Naive thymus-derived CD4-positive, alpha-beta T cell (primary cell): ENCODE measurements at regions not wholly inside any gene's neighbourhood (a gene's known extent, or its start where the extent isn't known, plus 50 kb on each side); places are given as distances from the start of the nearest gene placed in this dataset.

Source experiments
- ATAC-seq: fragments of 150-1000 bp; cut with Tn5 transposase; 2 replicates; pipeline ENCODE4 v1.10.0; 2021; ENCODE audit warnings: mild to moderate bottlenecking, moderate library complexity
- CTCF ChIA-PET: fragments of 350-600 bp; sonication (Branson Sonifier 250); formaldehyde crosslinking; loops from one replicate; lab custom pipeline; 2021; ENCODE audit warnings: antibody characterized with exemption; lab: Charles Lee
- POLR2A ChIA-PET: fragments of 350-600 bp; sonication (Branson Sonifier 250); formaldehyde crosslinking; loops from one replicate; lab custom pipeline; 2021; ENCODE audit warnings: antibody characterized with exemption, inconsistent platforms; lab: Charles Lee
- DNase-seq, 9 donors: peaks; one replicate each; pipeline versions ENCODE4 v3.0.0 to v3.0.0-alpha.2; 2020 to 2022; ENCODE audit warnings: mixed read lengths in 1 of 9
- H3K27ac ChIP-seq: one replicate; pipeline ENCODE4 v1.7.0; 2013; ENCODE audit warnings: mild to moderate bottlenecking, low read depth, low read length, moderate library complexity
- H3K27me3 ChIP-seq, 2 donors: one replicate each; pipeline ENCODE4 v1.7.0; 2013; ENCODE audit warnings: low read length in 2 of 2, mild to moderate bottlenecking in 2 of 2, moderate library complexity in 2 of 2; ENCODE audit not compliant: control insufficient read depth in 2 of 2, insufficient read depth in 2 of 2
- H3K36me3 ChIP-seq, 3 experiments: 1 replicate in 2 of 3; 2 replicates in 1 of 3; pipeline ENCODE4 v1.7.0; 2013; ENCODE audit warnings: low read length in 3 of 3, mild to moderate bottlenecking in 3 of 3, moderate library complexity in 1 of 3; ENCODE audit not compliant: insufficient read depth in 3 of 3, control insufficient read depth in 2 of 3
- H3K4me1 ChIP-seq, 2 donors: one replicate each; pipeline ENCODE4 v1.7.0; 2013; ENCODE audit warnings: low read length in 2 of 2, mild to moderate bottlenecking in 2 of 2, moderate library complexity in 1 of 2; ENCODE audit not compliant: control insufficient read depth in 2 of 2, insufficient read depth in 2 of 2
- H3K4me3 ChIP-seq: 2 replicates; pipeline ENCODE4 v1.7.0; 2013; ENCODE audit warnings: mild to moderate bottlenecking, low read length
- H3K9me3 ChIP-seq, 3 experiments: 1 replicate in 2 of 3; 2 replicates in 1 of 3; pipeline ENCODE4 v1.7.0; 2013; ENCODE audit warnings: low read length in 3 of 3; ENCODE audit not compliant: control insufficient read depth in 2 of 3
- H3K27ac Mint-ChIP-seq, 9 donors: one replicate each; pipeline ENCODE4 v1.8.0; 2020 to 2022; ENCODE audit warnings: mixed read lengths in 9 of 9, mild to moderate bottlenecking in 8 of 9, moderate library complexity in 5 of 9, inconsistent platforms in 2 of 9
- H3K27me3 Mint-ChIP-seq, 5 donors: one replicate each; pipeline ENCODE4 v1.8.0; 2021 to 2022; ENCODE audit warnings: mixed read lengths in 5 of 5, mild to moderate bottlenecking in 1 of 5
- H3K36me3 Mint-ChIP-seq, 5 donors: one replicate each; pipeline ENCODE4 v1.8.0; 2020 to 2022; ENCODE audit warnings: mixed read lengths in 5 of 5, mild to moderate bottlenecking in 3 of 5, inconsistent platforms in 1 of 5
- H3K4me1 Mint-ChIP-seq, 7 donors: one replicate each; pipeline ENCODE4 v1.8.0; 2020 to 2022; ENCODE audit warnings: mixed read lengths in 7 of 7, mild to moderate bottlenecking in 3 of 7, inconsistent platforms in 1 of 7
- H3K4me3 Mint-ChIP-seq, 10 donors: one replicate each; pipeline ENCODE4 v1.8.0; 2020 to 2022; ENCODE audit warnings: mild to moderate bottlenecking in 10 of 10, mixed read lengths in 10 of 10, moderate library complexity in 6 of 10, inconsistent platforms in 2 of 10
- H3K9me3 Mint-ChIP-seq, 11 donors: one replicate each; pipeline ENCODE4 v1.8.0; 2020 to 2022; ENCODE audit warnings: mixed read lengths in 11 of 11, mild to moderate bottlenecking in 4 of 11, inconsistent platforms in 1 of 11, moderate library complexity in 1 of 11
- intact Hi-C, 2 donors: fragments of 100-400 bp; cut with micrococcal nuclease; formaldehyde crosslinking; loops; one replicate each; pipeline ENCODE4 v1.15.1; 2023

- ATAC-seq, result no peak
- intact Hi-C loops, result loop anchor here (5.0 kb wide), 3 partner anchors 519 to 1814 kb away; no protein-coding TSS in a partner anchor
- no peak for DNase-seq
- Histone ChIP-seq H3K4me3 (no peak overlapping the region), H3K36me3 (no peaks in the 10 kb centered on the region), H3K27me3 (no peaks in the 10 kb centered on the region), H3K9me3 (no peaks in the 10 kb centered on the region), H3K27ac (no peak overlapping the region), H3K4me1 (no peaks in the 10 kb centered on the region)
- Mint-ChIP-seq H3K4me3 (no peak overlapping the region), H3K9me3 (no peaks in the 10 kb centered on the region), H3K36me3 (no peaks in the 10 kb centered on the region), H3K4me1 (no peaks in the 10 kb centered on the region), H3K27ac (no peak overlapping the region), H3K27me3 (no peaks in the 10 kb centered on the region)
- ChIA-PET POLR2A (no interaction called here), CTCF (no interaction called here)
Measured at GRCh38 chr1:96238426-96238825, 483.2 kb upstream of the PTBP2 start.

- no peaks in the 10 kb centered on the region for H3K27me3 Mint-ChIP-seq
- no peak for DNase-seq
- peaks cover 0 to 1% (median 0%) of the 10 kb centered on the region in 11 donors for H3K9me3 Mint-ChIP-seq
- H3K4me3 Mint-ChIP-seq, result no peak overlapping the region
- no peak overlapping the region for H3K27ac Mint-ChIP-seq
- Histone ChIP-seq H3K27ac (no peak overlapping the region), H3K4me1 (no peaks in the 10 kb centered on the region), H3K9me3 (no peaks in the 10 kb centered on the region), H3K4me3 (no peak overlapping the region), H3K27me3 (no peaks in the 10 kb centered on the region), H3K36me3 (no peaks in the 10 kb centered on the region)
- H3K4me1 Mint-ChIP-seq, result no peaks in the 10 kb centered on the region
- H3K36me3 Mint-ChIP-seq, result no peaks in the 10 kb centered on the region
- ChIA-PET POLR2A (no interaction called here), CTCF (no interaction called here)
- intact Hi-C loops, result no loop called here
- ATAC-seq, result no peak
Measured at GRCh38 chr1:96240438-96240837, 481.1 kb upstream of the PTBP2 start.

- ATAC-seq, result no peak
- no peaks in the 10 kb centered on the region for H3K36me3 Mint-ChIP-seq
- no peak overlapping the region for H3K27ac Mint-ChIP-seq
- no peaks in the 10 kb centered on the region for H3K4me1 ChIP-seq
- no peak overlapping the region for H3K4me3 Mint-ChIP-seq
- no peak for DNase-seq
- intact Hi-C loops, result no loop called here
- no peaks in the 10 kb centered on the region for H3K27me3 Mint-ChIP-seq
- no peak overlapping the region for H3K27ac ChIP-seq
- POLR2A ChIA-PET, result no interaction called here
- peaks cover 0 to 2% (median 0%) of the 10 kb centered on the region in 7 donors for H3K4me1 Mint-ChIP-seq
- H3K9me3 Mint-ChIP-seq, result peaks cover 0 to 10% (median 4%) of the 10 kb centered on the region in 11 donors
- H3K9me3 ChIP-seq, result no peaks in the 10 kb centered on the region
- H3K36me3 ChIP-seq, result no peaks in the 10 kb centered on the region
- H3K4me3 ChIP-seq, result no peak overlapping the region
- no peaks in the 10 kb centered on the region for H3K27me3 ChIP-seq
- CTCF ChIA-PET, result no interaction called here
Measured at GRCh38 chr1:96253246-96254035, 468.1 kb upstream of the PTBP2 start.

GRCh38 chr1:96256130-96256790, 465.3 kb upstream of the PTBP2 start:
- ATAC-seq (no peak), DNase-seq (no peak)
- H3K27ac ChIP-seq, result no peak overlapping the region
- H3K4me3 ChIP-seq, result no peak overlapping the region
- no peaks in the 10 kb centered on the region for H3K27me3 Mint-ChIP-seq
- no peaks in the 10 kb centered on the region for H3K9me3 ChIP-seq
- intact Hi-C loops, result no loop called here
- peaks cover 0 to 19% (median 4%) of the 10 kb centered on the region in 11 donors for H3K9me3 Mint-ChIP-seq
- no peaks in the 10 kb centered on the region for H3K4me1 Mint-ChIP-seq
- no peaks in the 10 kb centered on the region for H3K27me3 ChIP-seq
- no peaks in the 10 kb centered on the region for H3K36me3 ChIP-seq
- H3K4me1 ChIP-seq, result no peaks in the 10 kb centered on the region
- no peak overlapping the region for H3K4me3 Mint-ChIP-seq
- H3K36me3 Mint-ChIP-seq, result no peaks in the 10 kb centered on the region
- H3K27ac Mint-ChIP-seq, result no peak overlapping the region
- ChIA-PET CTCF (no interaction called here), POLR2A (no interaction called here)

GRCh38 chr1:96259399-96259798, 462.2 kb upstream of the PTBP2 start:
- Mint-ChIP-seq H3K27me3 (no peaks in the 10 kb centered on the region), H3K27ac (no peak overlapping the region), H3K36me3 (no peaks in the 10 kb centered on the region), H3K4me3 (no peak overlapping the region), H3K9me3 (peaks cover 0 to 20% (median 4%) of the 10 kb centered on the region in 11 donors), H3K4me1 (no peaks in the 10 kb centered on the region)
- CTCF ChIA-PET, result no interaction called here
- no peaks in the 10 kb centered on the region for H3K27me3 ChIP-seq
- no peak overlapping the region for H3K4me3 ChIP-seq
- DNase-seq (no peak), ATAC-seq (no peak)
- POLR2A ChIA-PET, result no interaction called here
- no peaks in the 10 kb centered on the region for H3K36me3 ChIP-seq
- H3K9me3 ChIP-seq, result no peaks in the 10 kb centered on the region
- no peaks in the 10 kb centered on the region for H3K4me1 ChIP-seq
- intact Hi-C loops, result no loop called here
- H3K27ac ChIP-seq, result no peak overlapping the region

GRCh38 chr1:96281491-96281890, 440.1 kb upstream of the PTBP2 start:
- H3K9me3 ChIP-seq, result peaks cover 0 to 4% (median 0%) of the 10 kb centered on the region in 3 experiments
- CTCF ChIA-PET, result no interaction called here
- no peak for ATAC-seq
- no peaks in the 10 kb centered on the region for H3K27me3 Mint-ChIP-seq
- H3K4me3 Mint-ChIP-seq, result no peak overlapping the region
- no peaks in the 10 kb centered on the region for H3K27me3 ChIP-seq
- H3K9me3 Mint-ChIP-seq, result peaks cover 5 to 33% (median 14%) of the 10 kb centered on the region in 11 donors
- no peaks in the 10 kb centered on the region for H3K36me3 Mint-ChIP-seq
- H3K4me1 Mint-ChIP-seq, result no peaks in the 10 kb centered on the region
- no peak for DNase-seq
- H3K27ac Mint-ChIP-seq, result no peak overlapping the region
- H3K4me1 ChIP-seq, result no peaks in the 10 kb centered on the region
- H3K27ac ChIP-seq, result no peak overlapping the region
- POLR2A ChIA-PET, result no interaction called here
- intact Hi-C loops, result no loop called here
- no peak overlapping the region for H3K4me3 ChIP-seq
- H3K36me3 ChIP-seq, result no peaks in the 10 kb centered on the region

- ATAC-seq, result no peak
- H3K36me3 ChIP-seq, result no peaks in the 10 kb centered on the region
- H3K4me1 ChIP-seq, result no peaks in the 10 kb centered on the region
- Mint-ChIP-seq H3K9me3 (peaks cover 9 to 41% (median 21%) of the 10 kb centered on the region in 11 donors), H3K27me3 (no peaks in the 10 kb centered on the region), H3K27ac (no peak overlapping the region), H3K4me3 (no peak overlapping the region), H3K4me1 (no peaks in the 10 kb centered on the region), H3K36me3 (no peaks in the 10 kb centered on the region)
- H3K27me3 ChIP-seq, result no peaks in the 10 kb centered on the region
- ChIA-PET POLR2A (no interaction called here), CTCF (no interaction called here)
- intact Hi-C loops, result no loop called here
- peaks cover 0 to 6% (median 3%) of the 10 kb centered on the region in 3 experiments for H3K9me3 ChIP-seq
- DNase-seq, result no peak
- no peak overlapping the region for H3K27ac ChIP-seq
- no peak overlapping the region for H3K4me3 ChIP-seq
Measured at GRCh38 chr1:96290033-96290432, 431.6 kb upstream of the PTBP2 start.
